GM23248 (cell line): ENCODE measurements at regions not wholly inside any gene's neighbourhood (a gene's known extent, or its start where the extent isn't known, plus 50 kb on each side); places are given as distances from the start of the nearest gene placed in this dataset.

Experiments
- DNase-seq: peaks from one replicate; pipeline ENCODE4 v3.0.0-alpha.2; 2015
- H2AFZ ChIP-seq: fragments of 200-600 bp; sonication (generic); 2 replicates; pipeline ENCODE4 v1.6.1; 2016; ENCODE audit warnings: antibody characterized with exemption
- H3F3A ChIP-seq: fragments of 200-600 bp; sonication (generic); 2 replicates; pipeline ENCODE4 v1.6.1; 2016; ENCODE audit warnings: mild to moderate bottlenecking, antibody characterized with exemption, mixed run types; ENCODE audit not compliant: insufficient read depth
- H3K27ac ChIP-seq: fragments of 200-600 bp; sonication (generic); 2 replicates; pipeline ENCODE4 v1.5.1; 2016; ENCODE audit warnings: mild to moderate bottlenecking
- H3K27me3 ChIP-seq: fragments of 200-600 bp; sonication (generic); replicated peaks from 2 replicates; pipeline ENCODE4 v1.6.1; 2016; ENCODE audit warnings: mild to moderate bottlenecking; ENCODE audit not compliant: insufficient read depth
- H3K36me3 ChIP-seq: fragments of 200-600 bp; sonication (generic); 2 replicates; pipeline ENCODE4 v1.6.1; 2016; ENCODE audit warnings: low read depth, mild to moderate bottlenecking
- H3K4me1 ChIP-seq: fragments of 200-600 bp; sonication (generic); 2 replicates; pipeline ENCODE4 v1.6.1; 2016; ENCODE audit warnings: mild to moderate bottlenecking; ENCODE audit not compliant: insufficient read depth
- H3K4me2 ChIP-seq: fragments of 200-600 bp; sonication (generic); one replicate; pipeline ENCODE4 v1.6.1; 2016; ENCODE audit warnings: mild to moderate bottlenecking; ENCODE audit not compliant: unreplicated experiment
- H3K4me3 ChIP-seq: fragments of 200-600 bp; sonication (generic); 2 replicates; pipeline ENCODE4 v1.5.1; 2016; ENCODE audit warnings: mild to moderate bottlenecking
- H3K79me2 ChIP-seq: fragments of 200-600 bp; sonication (generic); 2 replicates; pipeline ENCODE4 v1.6.1; 2016; ENCODE audit warnings: mild to moderate bottlenecking; ENCODE audit not compliant: insufficient read depth
- H3K9ac ChIP-seq: fragments of 200-600 bp; sonication (generic); 2 replicates; pipeline ENCODE4 v1.6.1; 2016; ENCODE audit warnings: mild to moderate bottlenecking
- H3K9me2 ChIP-seq: fragments of 200-600 bp; sonication (generic); 2 replicates; pipeline ENCODE4 v1.6.1; 2016; ENCODE audit warnings: mixed run types, mild to moderate bottlenecking, moderate library complexity; ENCODE audit not compliant: insufficient read depth
- H3K9me3 ChIP-seq: fragments of 200-600 bp; sonication (generic); one replicate; pipeline ENCODE4 v1.6.1; 2017; ENCODE audit warnings: low read depth
- H4K20me1 ChIP-seq: fragments of 200-600 bp; sonication (generic); 2 replicates; pipeline ENCODE4 v1.6.0; 2016; ENCODE audit not compliant: insufficient read depth
- EZH2 ChIP-seq: fragments of 200-600 bp; sonication (generic); IDR thresholded peaks from 2 replicates; pipeline ENCODE4 v1.6.1; 2018; ENCODE audit warnings: antibody characterized with exemption, mild to moderate bottlenecking; ENCODE audit not compliant: insufficient read depth, poor library complexity, severe bottlenecking
- EZH2phosphoT487 ChIP-seq: fragments of 200-600 bp; sonication (generic); IDR thresholded peaks from 2 replicates; pipeline ENCODE4 v1.6.1; 2018; ENCODE audit warnings: antibody characterized with exemption, moderate library complexity, mild to moderate bottlenecking, low read depth; ENCODE audit not compliant: insufficient read depth
- WGBS, 2 experiments: methylation state at CpG; one replicate each; pipeline ENCODE4 v1.1.6; 2015 to 2017; ENCODE audit warnings: low lambda C conversion rate in 2 of 2, low coverage in 1 of 2; ENCODE audit errors: missing lambda C conversion rate in 2 of 2; 5-methylcytosine and 5-hydroxymethylcytosine counted together
- in situ Hi-C: fragments of 300-500 bp; cut with MboI; formaldehyde crosslinking; loops from 2 replicates; pipeline ENCODE4 v1.15.0; 2020

GRCh38 chr6:138001750-138002349 lies 105.4 kb downstream of the PERP start:
- no peaks in the 10 kb centered on the region for H3K27me3 ChIP-seq
- TF ChIP-seq EZH2 (no peak), EZH2phosphoT487 (no peak)
- H3F3A ChIP-seq, result no peaks in the 10 kb centered on the region
- peak; percentile 70 for DNase-seq
- no peaks in the 10 kb centered on the region for H3K79me2 ChIP-seq
- no peaks in the 10 kb centered on the region for H4K20me1 ChIP-seq
- 8 to 9% methylated on average over 6 of the region's 6 CpGs for WGBS, 2 experiments
- in situ Hi-C loops, result loop anchor here (5.0 kb wide), 1 partner anchor 100 kb away; no protein-coding TSS in a partner anchor
- H3K4me1 ChIP-seq, result no peaks in the 10 kb centered on the region
- no peaks in the 10 kb centered on the region for H3K9me3 ChIP-seq
- no peak overlapping the region for H3K4me2 ChIP-seq
- no peaks in the 10 kb centered on the region for H3K36me3 ChIP-seq
- H2AFZ ChIP-seq, result no peak overlapping the region
- H3K4me3 ChIP-seq, result no peak overlapping the region
- H3K9me2 ChIP-seq, result no peaks in the 10 kb centered on the region
- no peak overlapping the region for H3K9ac ChIP-seq
- no peak overlapping the region for H3K27ac ChIP-seq

DNA sequence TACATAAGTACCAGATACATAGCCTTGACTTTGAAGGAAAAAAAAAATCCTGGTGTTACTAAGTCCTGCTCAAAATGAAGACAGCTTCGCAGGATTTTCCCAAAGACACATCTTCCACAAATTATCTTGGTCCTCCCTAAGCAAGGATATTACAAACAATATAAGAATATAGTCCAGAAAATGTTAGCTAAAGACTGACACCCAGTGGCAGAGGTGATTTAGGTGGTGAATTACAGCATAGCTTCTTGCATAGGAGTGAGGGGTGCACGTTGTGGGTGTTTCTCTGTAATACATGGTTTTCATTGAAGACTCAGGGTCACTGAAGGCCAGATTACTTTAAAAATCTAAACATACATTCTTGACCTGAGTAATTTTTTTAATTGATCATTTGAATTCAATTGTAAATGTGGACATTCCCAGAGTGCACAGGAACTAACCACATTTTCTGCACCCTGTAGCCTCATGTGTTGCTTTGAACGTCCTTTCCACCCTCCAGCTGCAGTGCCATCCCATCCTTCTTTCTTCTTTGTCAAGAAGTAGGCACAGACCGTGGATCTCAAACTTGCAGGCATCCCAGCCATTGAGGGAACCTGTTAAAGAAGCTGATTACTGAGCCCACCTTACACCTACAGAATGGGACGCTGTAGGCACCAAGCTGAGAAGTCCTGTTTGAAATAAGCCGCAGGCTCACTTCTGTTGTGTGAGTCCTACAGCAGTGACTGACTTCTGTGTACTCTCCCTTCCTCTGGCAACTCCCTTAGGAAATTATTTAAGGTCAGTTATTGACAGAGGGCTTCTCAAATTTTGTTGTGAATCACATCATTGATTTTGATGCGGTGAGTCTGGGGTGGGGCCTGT lies 102.6 kb downstream of the PERP start:
- Histone ChIP-seq H3K4me1 (no peaks in the 10 kb centered on the region), H3K27ac (no peak overlapping the region), H2AFZ (no peak overlapping the region), H3K4me2 (no peak overlapping the region), H3K9ac (no peak overlapping the region), H3K79me2 (no peaks in the 10 kb centered on the region), H4K20me1 (no peaks in the 10 kb centered on the region), H3K36me3 (no peaks in the 10 kb centered on the region), H3K9me3 (no peaks in the 10 kb centered on the region), H3K27me3 (no peaks in the 10 kb centered on the region), H3K4me3 (no peak overlapping the region), H3K9me2 (no peaks in the 10 kb centered on the region), H3F3A (no peaks in the 10 kb centered on the region)
- peak; percentile 49 for DNase-seq
- TF ChIP-seq EZH2 (no peak), EZH2phosphoT487 (no peak)
- in situ Hi-C loops, result loop anchor here (5.0 kb wide), 1 partner anchor 98 kb away; no protein-coding TSS in a partner anchor
- WGBS, 2 experiments, result 24 to 30% methylated on average over 7 of the region's 7 CpGs

DNA sequence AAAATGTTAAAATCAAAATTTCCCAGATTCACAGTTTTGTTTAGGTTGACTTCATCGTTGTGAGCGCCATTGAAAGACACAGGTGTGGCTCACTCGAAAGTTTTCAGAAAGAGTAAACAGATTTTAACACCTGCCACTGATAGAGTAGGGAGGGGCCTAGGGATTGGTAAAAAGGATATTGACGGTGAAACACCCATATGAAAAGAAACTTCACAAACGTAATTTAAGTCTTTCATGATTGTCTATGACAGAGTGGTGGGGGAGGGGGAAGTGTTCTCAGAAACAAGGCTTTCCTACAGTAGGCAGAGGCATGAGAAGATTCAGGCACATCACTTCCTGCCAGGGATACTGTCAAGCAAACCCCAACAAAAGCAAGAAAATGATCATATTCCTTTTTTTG lies 101.4 kb downstream of the PERP start:
- Histone ChIP-seq H3K27me3 (no peaks in the 10 kb centered on the region), H3K9me2 (no peaks in the 10 kb centered on the region), H3K36me3 (no peaks in the 10 kb centered on the region), H3F3A (no peaks in the 10 kb centered on the region), H3K4me3 (no peak overlapping the region), H3K4me2 (no peak overlapping the region), H3K9ac (no peak overlapping the region), H4K20me1 (no peaks in the 10 kb centered on the region), H3K79me2 (no peaks in the 10 kb centered on the region), H3K9me3 (no peaks in the 10 kb centered on the region), H3K4me1 (no peaks in the 10 kb centered on the region), H2AFZ (no peak overlapping the region), H3K27ac (no peak overlapping the region)
- no peak for DNase-seq
- WGBS, 2 experiments, result 81 to 83% methylated on average over 5 of the region's 5 CpGs
- TF ChIP-seq EZH2 (no peak), EZH2phosphoT487 (no peak)
- in situ Hi-C loops, result no loop called here

DNA sequence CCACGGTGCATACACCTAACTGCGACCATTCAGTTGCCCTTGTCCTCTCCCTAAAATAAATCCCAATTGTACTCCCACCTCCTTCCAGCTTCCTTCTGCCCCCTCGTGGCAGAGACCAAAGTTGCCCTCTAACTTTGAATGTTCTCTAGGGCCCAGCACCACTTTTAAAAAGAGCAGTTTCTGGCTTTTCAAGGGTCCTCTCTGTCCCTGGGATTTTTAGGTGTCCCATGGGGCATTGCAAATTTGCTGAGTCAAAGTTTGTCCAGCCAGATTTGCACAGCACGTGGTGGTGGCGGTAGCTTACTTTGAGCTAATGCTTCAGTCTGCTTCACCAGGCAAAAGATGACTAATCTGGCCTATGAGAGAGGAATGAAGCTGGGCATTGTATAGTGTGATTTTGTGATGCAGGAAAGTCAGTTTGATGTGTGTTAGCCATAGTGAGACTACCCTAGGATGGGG lies 100.2 kb downstream of the PERP start:
- TF ChIP-seq EZH2 (no peak), EZH2phosphoT487 (no peak)
- in situ Hi-C loops, result no loop called here
- H2AFZ ChIP-seq, result no peak overlapping the region
- no peaks in the 10 kb centered on the region for H3K27me3 ChIP-seq
- H3K9ac ChIP-seq, result no peak overlapping the region
- H3K79me2 ChIP-seq, result no peaks in the 10 kb centered on the region
- H3F3A ChIP-seq, result no peaks in the 10 kb centered on the region
- no peaks in the 10 kb centered on the region for H4K20me1 ChIP-seq
- no peak overlapping the region for H3K4me3 ChIP-seq
- no peaks in the 10 kb centered on the region for H3K4me1 ChIP-seq
- H3K9me3 ChIP-seq, result no peaks in the 10 kb centered on the region
- no peaks in the 10 kb centered on the region for H3K36me3 ChIP-seq
- peak; percentile 63 for DNase-seq
- H3K27ac ChIP-seq, result no peak overlapping the region
- no peaks in the 10 kb centered on the region for H3K9me2 ChIP-seq
- H3K4me2 ChIP-seq, result no peak overlapping the region
- 7 to 10% methylated on average over 5 of the region's 5 CpGs for WGBS, 2 experiments
